Natural killer cell treated with Interleukin-12 subunit alpha and Interleukin-12 subunit beta and Interleukin-15 and Interleukin-18, amount 100 ng/mL, for 72 hours (primary cell): ENCODE measurements at regions not wholly inside any gene's neighbourhood (a gene's known extent, or its start where the extent isn't known, plus 50 kb on each side); places are given as distances from the start of the nearest gene placed in this dataset.

Source experiments
- ATAC-seq, 2 donors: fragments of 150-1000 bp; cut with Tn5 transposase in 1 of 2; sonication (Bioruptor Pico), chemical (Tn5 transposase) in 1 of 2; 2 replicates each; pipeline ENCODE4 v1.10.0; 2021
- DNase-seq: peaks from one replicate; pipeline ENCODE4 v3.0.0; 2022; ENCODE audit warnings: low spot score
- H3K27ac Mint-ChIP-seq, 2 donors: 1 replicate in 1 of 2; 2 replicates in 1 of 2; pipeline ENCODE4 v1.8.0; 2022; ENCODE audit warnings: mixed read lengths in 2 of 2, mild to moderate bottlenecking in 1 of 2, moderate library complexity in 1 of 2
- H3K27me3 Mint-ChIP-seq, 2 donors: 1 replicate in 1 of 2; 2 replicates in 1 of 2; pipeline ENCODE4 v1.8.0; 2022; ENCODE audit warnings: mixed read lengths in 2 of 2
- H3K36me3 Mint-ChIP-seq: one replicate; pipeline ENCODE4 v1.8.0; 2022; ENCODE audit warnings: mixed read lengths
- H3K4me1 Mint-ChIP-seq, 2 donors: 1 replicate in 1 of 2; 2 replicates in 1 of 2; pipeline ENCODE4 v1.8.0; 2022; ENCODE audit warnings: low read depth in 2 of 2, mixed read lengths in 2 of 2, mild to moderate bottlenecking in 1 of 2
- H3K4me3 Mint-ChIP-seq: one replicate; pipeline ENCODE4 v1.8.0; 2022; ENCODE audit warnings: mixed read lengths
- H3K9me3 Mint-ChIP-seq: 2 replicates; pipeline ENCODE4 v1.8.0; 2022; ENCODE audit warnings: mixed read lengths

GRCh38 chr2:41736586-41736985 is 311.2 kb upstream of the PKDCC start:
- Mint-ChIP-seq H3K4me3 (no peak overlapping the region), H3K36me3 (no peaks in the 10 kb centered on the region), H3K27me3 (peaks cover 8 to 17% of the 10 kb centered on the region in 2 donors), H3K4me1 (peaks cover 0 to 8% of the 10 kb centered on the region in 2 donors), H3K27ac (no peak overlapping the region), H3K9me3 (no peaks in the 10 kb centered on the region)
- DNase-seq (no peak), ATAC-seq (peak; percentile 17 to 20)

- no peak overlapping the region for H3K4me3 Mint-ChIP-seq
- no peaks in the 10 kb centered on the region for H3K9me3 Mint-ChIP-seq
- H3K4me1 Mint-ChIP-seq: peaks cover 0 to 8% of the 10 kb centered on the region in 2 donors
- no peaks in the 10 kb centered on the region for H3K36me3 Mint-ChIP-seq
- H3K27me3 Mint-ChIP-seq: peaks cover 8 to 17% of the 10 kb centered on the region in 2 donors
- ATAC-seq: no peak
- no peak for DNase-seq
- H3K27ac Mint-ChIP-seq: no peak overlapping the region
Observed at GRCh38 chr2:41737888-41738287, 309.9 kb upstream of the PKDCC start.

- ATAC-seq (no peak), DNase-seq (no peak)
- no peaks in the 10 kb centered on the region for H3K9me3 Mint-ChIP-seq
- no peak overlapping the region for H3K27ac Mint-ChIP-seq
- H3K4me3 Mint-ChIP-seq: no peak overlapping the region
- H3K36me3 Mint-ChIP-seq: no peaks in the 10 kb centered on the region
- H3K27me3 Mint-ChIP-seq: peaks cover 0 to 9% of the 10 kb centered on the region in 2 donors
- H3K4me1 Mint-ChIP-seq: no peaks in the 10 kb centered on the region
Observed at GRCh38 chr2:41741951-41742595, 305.7 kb upstream of the PKDCC start.

- Mint-ChIP-seq H3K27ac (no peak overlapping the region), H3K27me3 (peaks cover 0 to 9% of the 10 kb centered on the region in 2 donors), H3K36me3 (no peaks in the 10 kb centered on the region), H3K4me1 (no peaks in the 10 kb centered on the region), H3K9me3 (no peaks in the 10 kb centered on the region), H3K4me3 (no peak overlapping the region)
- DNase-seq (no peak), ATAC-seq (no peak)
Observed at GRCh38 chr2:41743324-41743723, 304.5 kb upstream of the PKDCC start.

GRCh38 chr2:41750829-41751228 is 297.0 kb upstream of the PKDCC start:
- no peak overlapping the region for H3K27ac Mint-ChIP-seq
- no peaks in the 10 kb centered on the region for H3K36me3 Mint-ChIP-seq
- ATAC-seq (no peak), DNase-seq (no peak)
- peaks cover 13 to 14% of the 10 kb centered on the region in 2 donors for H3K27me3 Mint-ChIP-seq
- no peaks in the 10 kb centered on the region for H3K4me1 Mint-ChIP-seq
- H3K4me3 Mint-ChIP-seq: no peak overlapping the region
- H3K9me3 Mint-ChIP-seq: no peaks in the 10 kb centered on the region

GRCh38 chr2:41759880-41760279 is 287.9 kb upstream of the PKDCC start:
- Mint-ChIP-seq H3K4me3 (no peak overlapping the region), H3K36me3 (no peaks in the 10 kb centered on the region), H3K4me1 (no peaks in the 10 kb centered on the region), H3K27me3 (peaks cover 4 to 9% of the 10 kb centered on the region in 2 donors), H3K9me3 (no peaks in the 10 kb centered on the region), H3K27ac (no peak overlapping the region)
- ATAC-seq (no peak), DNase-seq (no peak)

- Mint-ChIP-seq H3K27ac (no peak overlapping the region), H3K9me3 (no peaks in the 10 kb centered on the region), H3K4me1 (no peaks in the 10 kb centered on the region), H3K4me3 (no peak overlapping the region), H3K36me3 (no peaks in the 10 kb centered on the region), H3K27me3 (no peaks in the 10 kb centered on the region)
- ATAC-seq (no peak), DNase-seq (no peak)
Observed at GRCh38 chr2:41763141-41763540, 284.7 kb upstream of the PKDCC start.

GRCh38 chr2:41764131-41764530 is 283.7 kb upstream of the PKDCC start:
- H3K27ac Mint-ChIP-seq: no peak overlapping the region
- no peaks in the 10 kb centered on the region for H3K9me3 Mint-ChIP-seq
- H3K36me3 Mint-ChIP-seq: no peaks in the 10 kb centered on the region
- DNase-seq: no peak
- H3K27me3 Mint-ChIP-seq: peaks cover 0 to 1% of the 10 kb centered on the region in 2 donors
- H3K4me3 Mint-ChIP-seq: no peak overlapping the region
- no peak for ATAC-seq
- H3K4me1 Mint-ChIP-seq: no peaks in the 10 kb centered on the region

GRCh38 chr2:41764919-41765318 is 282.9 kb upstream of the PKDCC start:
- no peaks in the 10 kb centered on the region for H3K9me3 Mint-ChIP-seq
- H3K27me3 Mint-ChIP-seq: peaks cover 6 to 9% of the 10 kb centered on the region in 2 donors
- DNase-seq: no peak
- no peaks in the 10 kb centered on the region for H3K36me3 Mint-ChIP-seq
- no peak overlapping the region for H3K27ac Mint-ChIP-seq
- no peak overlapping the region for H3K4me3 Mint-ChIP-seq
- ATAC-seq: no peak
- no peaks in the 10 kb centered on the region for H3K4me1 Mint-ChIP-seq

- peaks cover 13 to 25% of the 10 kb centered on the region in 2 donors for H3K27me3 Mint-ChIP-seq
Observed at GRCh38 chr2:41768310-41768709, 279.5 kb upstream of the PKDCC start.

GRCh38 chr2:41771710-41772109 is 276.1 kb upstream of the PKDCC start:
- Mint-ChIP-seq H3K36me3 (no peaks in the 10 kb centered on the region), H3K9me3 (no peaks in the 10 kb centered on the region)

More at GRCh38 chr2:41768310-41768709, 279.5 kb upstream of the PKDCC start:
- H3K27ac Mint-ChIP-seq: no peak overlapping the region
- no peaks in the 10 kb centered on the region for H3K9me3 Mint-ChIP-seq
- no peak overlapping the region for H3K4me3 Mint-ChIP-seq
- no peak for DNase-seq
- H3K4me1 Mint-ChIP-seq: no peaks in the 10 kb centered on the region
- ATAC-seq: no peak
- H3K36me3 Mint-ChIP-seq: no peaks in the 10 kb centered on the region

GRCh38 chr2:41772697-41773096 is 275.1 kb upstream of the PKDCC start:
- H3K4me1 Mint-ChIP-seq: no peaks in the 10 kb centered on the region
- ATAC-seq (no peak), DNase-seq (no peak)
- peaks cover 18 to 48% of the 10 kb centered on the region in 2 donors for H3K27me3 Mint-ChIP-seq
- no peaks in the 10 kb centered on the region for H3K9me3 Mint-ChIP-seq
- H3K27ac Mint-ChIP-seq: no peak overlapping the region
- no peak overlapping the region for H3K4me3 Mint-ChIP-seq
- no peaks in the 10 kb centered on the region for H3K36me3 Mint-ChIP-seq

More at GRCh38 chr2:41771710-41772109, 276.1 kb upstream of the PKDCC start:
- H3K4me3 Mint-ChIP-seq: no peak overlapping the region
- no peaks in the 10 kb centered on the region for H3K4me1 Mint-ChIP-seq
- DNase-seq (no peak), ATAC-seq (no peak)
- H3K27ac Mint-ChIP-seq: no peak overlapping the region
- H3K27me3 Mint-ChIP-seq: peaks cover 18 to 47% of the 10 kb centered on the region in 2 donors

- H3K9me3 Mint-ChIP-seq: no peaks in the 10 kb centered on the region
- H3K27ac Mint-ChIP-seq: no peak overlapping the region
- no peak overlapping the region for H3K4me3 Mint-ChIP-seq
- no peaks in the 10 kb centered on the region for H3K36me3 Mint-ChIP-seq
- H3K27me3 Mint-ChIP-seq: peaks cover 23 to 47% of the 10 kb centered on the region in 2 donors
- H3K4me1 Mint-ChIP-seq: no peaks in the 10 kb centered on the region
- no peak for DNase-seq
- no peak for ATAC-seq
Observed at GRCh38 chr2:41774011-41774605, 273.7 kb upstream of the PKDCC start.

- no peak overlapping the region for H3K4me3 Mint-ChIP-seq
- ATAC-seq (no peak), DNase-seq (no peak)
- no peaks in the 10 kb centered on the region for H3K36me3 Mint-ChIP-seq
- no peaks in the 10 kb centered on the region for H3K9me3 Mint-ChIP-seq
- H3K27me3 Mint-ChIP-seq: peaks cover 13 to 33% of the 10 kb centered on the region in 2 donors
- no peaks in the 10 kb centered on the region for H3K4me1 Mint-ChIP-seq
- H3K27ac Mint-ChIP-seq: no peak overlapping the region
Observed at GRCh38 chr2:41775366-41776025, 272.3 kb upstream of the PKDCC start.
